Activated CD8-positive, alpha-beta memory T cell treated with anti-CD3 and anti-CD28 coated beads for 36 hours (primary cell): ENCODE measurements at regions not wholly inside any gene's neighbourhood (a gene's known extent, or its start where the extent isn't known, plus 50 kb on each side); places are given as distances from the start of the nearest gene placed in this dataset.

ENCODE experiments used
- CTCF ChIA-PET: fragments of 350-600 bp; sonication (Branson Sonifier 250); formaldehyde crosslinking; loops from one replicate; lab custom pipeline; 2021; ENCODE audit warnings: antibody characterized with exemption; lab: Charles Lee
- POLR2A ChIA-PET: fragments of 350-600 bp; sonication (Branson Sonifier 250); formaldehyde crosslinking; loops from one replicate; lab custom pipeline; 2021; ENCODE audit warnings: antibody characterized with exemption; lab: Charles Lee

DNA sequence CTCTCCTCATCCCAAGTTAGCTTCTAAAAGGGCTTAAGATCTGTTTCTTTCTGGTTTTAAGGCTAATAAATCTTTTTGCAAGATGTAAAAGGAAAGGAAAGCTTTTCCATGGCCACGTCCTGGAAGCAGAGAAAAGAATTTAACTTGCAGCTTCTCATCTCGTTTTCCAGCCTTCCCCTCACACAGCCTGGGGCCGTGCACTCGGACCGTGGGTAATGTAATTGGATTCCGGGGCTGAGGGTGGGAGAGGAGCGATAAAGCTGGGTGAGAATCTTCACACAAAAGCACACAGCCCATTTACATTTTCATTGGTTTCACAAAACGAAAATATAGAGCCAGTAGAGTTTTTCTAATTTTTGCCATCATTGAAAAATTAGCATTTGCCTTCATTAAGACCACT, 91.2 kb downstream of the IRX2 start:
- CTCF ChIA-PET = no interaction called here
- POLR2A ChIA-PET = no interaction called here

DNA sequence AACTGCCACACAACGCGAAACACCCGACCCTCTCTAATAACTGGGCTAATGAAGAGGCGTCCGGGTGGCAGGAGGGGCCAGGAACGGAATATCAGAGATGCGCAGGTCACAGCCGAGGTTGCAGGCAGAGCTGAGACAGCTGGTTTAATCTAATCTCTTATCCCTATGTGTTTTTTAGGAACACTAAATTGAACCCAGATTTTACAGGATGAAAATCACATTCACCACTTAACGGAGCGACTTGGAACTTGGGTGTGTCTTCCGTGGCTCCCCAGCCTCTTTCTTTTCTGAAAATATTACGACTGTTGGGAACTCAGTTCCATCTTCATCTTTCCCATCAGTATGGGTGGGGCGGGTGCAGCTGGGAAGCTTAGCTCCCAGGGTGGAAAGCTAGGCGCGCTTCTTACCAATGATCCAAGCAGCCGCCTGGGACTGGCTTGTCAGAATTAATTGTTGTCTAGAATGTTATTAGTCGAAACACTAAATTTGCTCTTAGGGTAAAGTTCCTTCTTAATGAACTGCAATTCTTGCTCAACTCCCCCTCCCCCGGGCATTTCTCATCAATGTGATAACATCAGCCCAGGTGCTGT, 92.5 kb downstream of the IRX2 start:
- ChIA-PET CTCF (no interaction called here), POLR2A (no interaction called here)

DNA sequence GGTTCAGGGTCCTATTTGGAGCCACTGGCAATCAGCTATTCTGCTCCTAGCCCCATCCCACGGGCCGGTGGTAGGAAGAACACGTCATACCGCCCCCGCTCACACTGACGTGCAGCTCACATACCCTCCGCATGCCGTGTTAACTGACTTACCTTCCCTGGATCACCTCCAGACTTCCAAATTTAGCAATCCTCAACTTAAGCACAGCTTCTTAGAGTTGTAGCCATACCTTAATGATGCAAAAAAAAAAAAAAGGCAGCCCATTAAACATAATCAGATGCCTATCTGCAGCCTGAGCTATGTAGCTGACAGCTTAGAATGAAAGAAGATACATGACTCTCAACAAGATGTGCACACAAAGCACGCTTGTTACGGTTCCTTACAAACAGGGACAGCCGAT, 93.0 kb downstream of the IRX2 start:
- CTCF ChIA-PET = no interaction called here
- POLR2A ChIA-PET = no interaction called here

DNA sequence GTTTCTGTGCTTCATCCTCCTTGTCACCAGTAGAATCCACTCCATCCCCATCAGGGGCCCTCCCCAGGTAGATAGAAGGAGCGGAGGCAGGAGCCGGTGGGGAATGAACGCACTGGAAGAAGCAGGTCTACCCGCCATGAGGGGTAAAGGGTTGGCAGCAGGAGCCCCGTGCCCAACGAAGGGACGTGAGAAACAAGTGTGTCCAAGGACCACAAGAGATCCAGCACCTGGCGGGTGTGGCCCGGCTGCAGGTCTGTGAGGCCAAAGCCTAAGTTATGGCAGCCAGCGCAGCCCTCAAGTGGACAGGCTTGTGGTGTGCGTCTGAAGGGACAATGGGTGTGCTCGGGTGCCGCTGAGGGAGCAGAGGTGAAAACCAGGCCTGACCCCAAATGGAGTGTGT, 94.3 kb downstream of the IRX2 start:
- ChIA-PET CTCF (no interaction called here), POLR2A (no interaction called here)

DNA sequence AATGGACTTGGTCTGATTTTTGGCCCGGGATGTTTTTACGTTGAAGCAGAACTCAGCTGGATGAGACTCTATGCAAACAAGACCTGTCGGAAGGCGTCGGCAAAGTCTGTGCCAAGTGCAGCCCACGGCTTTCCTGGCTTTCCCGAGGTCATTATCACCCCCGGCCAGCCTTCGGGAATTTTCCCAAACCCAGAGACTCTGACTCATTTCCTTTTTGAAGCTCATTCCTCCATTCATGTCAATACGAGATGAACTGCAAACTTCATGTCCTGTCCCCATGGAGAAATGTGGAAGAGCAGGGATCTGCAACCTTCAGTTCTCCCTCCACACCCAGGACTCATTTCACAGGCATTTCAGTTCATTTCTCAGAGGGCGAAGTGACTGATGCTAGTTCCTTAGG, 95.3 kb downstream of the IRX2 start:
- ChIA-PET POLR2A (no interaction called here), CTCF (no interaction called here)

DNA sequence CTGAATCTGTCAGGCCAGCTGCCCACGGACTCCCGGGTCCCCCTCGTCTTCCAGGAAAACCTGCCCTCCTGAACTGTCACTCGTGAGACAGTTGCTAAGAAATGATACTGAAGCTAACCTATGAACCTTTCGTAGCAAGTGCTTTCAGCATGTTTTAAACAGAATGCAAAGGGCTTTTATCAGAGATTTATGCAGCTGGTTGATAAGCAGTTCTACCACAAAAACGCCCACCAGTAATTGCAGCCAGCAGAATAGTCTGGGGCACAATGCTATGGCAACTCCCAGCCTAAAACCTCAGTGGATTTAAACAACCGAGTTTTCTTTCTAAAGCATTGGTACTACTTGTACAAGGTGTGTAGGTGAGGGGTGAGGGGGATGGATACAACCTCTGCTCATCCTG, 97.5 kb downstream of the IRX2 start:
- POLR2A ChIA-PET = no interaction called here
- CTCF ChIA-PET = no interaction called here

DNA sequence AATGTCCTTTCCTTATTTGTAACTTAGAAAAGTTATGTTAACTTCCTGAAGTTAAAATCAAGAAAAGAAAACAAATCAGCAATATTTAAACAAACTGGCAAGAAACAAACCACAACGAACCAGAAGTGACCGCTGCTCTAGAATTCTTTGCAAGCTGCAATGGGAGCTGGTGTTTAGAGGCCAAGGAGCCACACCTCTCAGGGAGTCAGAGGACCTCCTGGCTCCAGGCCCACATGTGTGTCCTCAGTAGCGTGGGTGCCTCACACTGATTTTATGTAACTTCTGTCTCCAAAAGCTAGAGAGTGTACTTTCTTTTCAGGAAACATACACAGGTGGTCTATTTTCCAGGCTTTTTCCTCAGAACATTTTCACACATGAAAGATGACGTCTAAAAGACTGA, 100.4 kb downstream of the IRX2 start:
- CTCF ChIA-PET = no interaction called here
- POLR2A ChIA-PET = no interaction called here

DNA sequence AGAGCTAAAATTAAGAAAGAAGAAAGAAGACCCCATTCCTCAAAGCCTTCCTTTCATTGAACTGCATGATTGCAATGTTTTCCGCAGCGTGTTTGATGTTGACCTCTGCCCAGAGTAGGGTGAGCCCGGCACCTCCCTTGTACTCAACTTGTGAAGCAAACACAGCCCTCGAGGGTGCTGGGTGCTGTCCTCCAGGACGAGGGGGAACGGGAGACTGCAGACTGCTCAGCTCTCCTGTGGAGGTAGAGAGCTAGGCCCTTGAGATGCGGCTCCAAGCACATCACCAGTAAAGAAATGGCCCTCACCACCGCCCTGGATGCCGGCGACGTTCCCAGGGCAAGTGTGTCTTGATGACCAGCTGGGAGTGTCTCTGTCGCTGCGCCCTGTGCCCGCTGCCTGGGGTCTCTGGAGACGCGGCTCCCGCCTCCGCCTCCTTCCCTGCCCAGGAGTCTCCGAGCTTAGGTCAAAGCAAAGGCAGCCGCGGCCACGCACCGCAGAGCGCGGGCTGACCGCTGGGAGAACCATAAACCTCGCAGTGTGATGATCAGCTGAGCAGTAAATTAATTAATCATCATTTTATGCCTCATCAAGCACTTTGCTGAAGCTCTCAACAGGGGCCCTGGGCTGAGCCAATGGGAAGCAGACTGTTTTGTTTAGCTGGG, 108.7 kb downstream of the IRX2 start:
- POLR2A ChIA-PET = no interaction called here
- CTCF ChIA-PET = no interaction called here

DNA sequence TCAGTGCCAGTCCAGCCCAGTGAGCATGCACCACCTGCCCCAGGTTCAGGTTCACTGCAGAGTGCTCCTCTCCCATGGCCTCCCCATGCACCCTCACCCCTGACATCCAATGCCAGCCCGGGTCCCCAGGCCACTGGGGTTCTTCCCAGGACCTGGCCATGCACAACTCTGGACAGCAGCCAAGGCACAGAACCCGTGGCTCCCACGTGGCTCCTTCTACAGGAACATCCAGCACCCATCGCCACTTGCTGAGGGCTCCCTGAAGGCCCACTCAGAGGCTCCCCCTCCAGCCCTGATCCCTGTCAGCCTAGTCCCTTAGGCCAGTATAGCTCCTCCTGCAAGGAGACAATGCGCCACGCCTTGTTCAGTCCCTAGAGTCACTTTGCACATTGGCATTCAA, 110.8 kb downstream of the IRX2 start:
- CTCF ChIA-PET = no interaction called here

DNA sequence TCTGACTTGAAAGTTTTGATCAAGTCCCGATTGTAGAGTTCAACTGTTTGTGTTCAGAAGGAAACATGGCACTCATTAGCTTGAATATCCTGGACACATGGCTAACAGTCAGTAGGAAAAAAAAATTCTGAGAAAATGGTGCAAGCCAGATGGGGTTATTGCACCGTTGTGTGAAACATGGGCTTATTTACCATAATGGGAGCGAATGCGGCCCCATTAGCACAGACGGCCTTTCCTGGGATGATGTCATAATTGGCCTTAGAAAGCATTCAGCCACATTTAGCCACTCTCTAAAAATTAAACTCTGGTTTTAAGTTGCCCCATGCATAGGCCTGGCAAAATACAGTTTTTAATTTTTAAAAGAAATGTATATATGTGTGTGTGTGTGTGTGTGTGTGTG, 112.1 kb downstream of the IRX2 start:
- POLR2A ChIA-PET = no interaction called here
- CTCF ChIA-PET = no interaction called here

More for the DNA sequence above, 110.8 kb downstream of the IRX2 start:
- POLR2A ChIA-PET = no interaction called here

DNA sequence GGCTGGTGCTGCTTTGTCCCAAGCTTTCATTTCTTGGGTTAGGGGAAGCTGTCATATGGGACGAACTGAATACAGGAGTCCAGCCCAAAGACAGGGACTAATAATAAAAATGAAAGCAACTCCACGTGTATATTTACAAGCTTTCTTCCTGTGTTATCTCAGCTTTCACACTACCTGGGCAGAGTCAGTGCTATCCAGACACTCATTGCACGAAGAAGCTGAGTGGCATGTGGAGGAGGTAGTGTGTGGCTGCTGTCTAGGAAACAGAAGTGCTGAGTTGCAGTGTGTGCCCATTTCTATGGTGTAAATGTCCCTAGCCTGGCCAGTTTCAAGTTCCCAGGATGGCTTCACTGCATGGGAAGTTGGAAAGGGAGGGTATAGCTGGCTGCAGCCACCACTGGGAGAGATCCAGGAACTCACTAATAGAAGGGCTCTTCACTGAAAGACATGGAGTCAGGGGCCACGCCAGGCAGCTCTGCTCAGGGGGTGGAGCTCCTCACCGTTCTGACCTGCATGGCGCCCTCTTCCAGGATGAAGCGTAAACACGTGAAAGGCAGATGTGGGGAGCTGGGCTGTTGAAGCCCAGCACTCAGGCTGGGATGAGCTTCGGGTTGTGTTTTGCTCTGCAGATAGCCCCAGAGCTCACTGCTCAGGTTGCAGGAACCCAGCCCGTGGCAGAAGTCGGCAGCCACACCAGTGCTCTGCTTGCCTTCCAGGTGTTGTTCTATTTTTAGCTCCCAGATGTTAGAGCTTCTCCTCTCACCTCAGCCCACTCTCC, 116.9 kb downstream of the IRX2 start:
- ChIA-PET POLR2A (no interaction called here), CTCF (no interaction called here)

DNA sequence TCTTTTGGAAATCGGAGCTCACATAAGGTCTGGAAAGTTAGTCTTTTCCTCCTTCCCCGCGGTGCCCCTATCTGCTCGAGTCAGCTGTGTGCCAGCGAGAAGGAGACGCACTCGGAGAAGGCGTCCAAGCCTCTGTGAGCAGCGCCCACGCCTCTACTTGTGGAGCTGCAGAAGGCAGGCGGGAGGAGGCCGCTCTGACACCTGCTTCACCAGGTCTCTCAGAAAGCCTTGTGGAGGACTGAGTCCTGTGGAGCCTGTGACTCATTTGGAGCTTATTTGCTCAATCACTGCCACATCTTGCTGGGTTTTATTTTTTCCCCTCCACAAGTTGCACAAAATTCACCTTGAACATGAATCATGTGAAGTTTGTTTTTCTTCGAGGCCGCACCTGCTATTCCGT, 117.5 kb downstream of the IRX2 start:
- CTCF ChIA-PET = no interaction called here
- POLR2A ChIA-PET = no interaction called here

DNA sequence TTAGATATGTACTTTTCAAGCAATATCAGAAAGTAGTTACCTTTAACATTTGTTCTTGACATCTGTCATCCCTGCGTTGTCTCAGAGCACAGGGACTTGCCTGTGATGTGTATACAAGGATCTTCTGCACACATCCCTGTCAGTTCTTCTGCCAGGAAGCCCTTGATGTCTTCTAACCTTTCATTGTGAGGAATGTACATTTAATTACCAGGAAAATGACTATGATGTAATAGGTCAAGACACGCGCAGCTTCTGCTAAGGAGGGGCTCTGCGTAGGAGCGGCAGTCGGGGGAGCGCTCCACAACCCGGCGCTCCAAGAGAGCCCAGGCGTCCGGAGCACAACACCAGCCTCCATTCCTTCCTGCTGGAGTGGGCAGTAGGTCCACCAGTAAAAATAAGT, 119.7 kb downstream of the IRX2 start:
- ChIA-PET POLR2A (no interaction called here), CTCF (no interaction called here)

DNA sequence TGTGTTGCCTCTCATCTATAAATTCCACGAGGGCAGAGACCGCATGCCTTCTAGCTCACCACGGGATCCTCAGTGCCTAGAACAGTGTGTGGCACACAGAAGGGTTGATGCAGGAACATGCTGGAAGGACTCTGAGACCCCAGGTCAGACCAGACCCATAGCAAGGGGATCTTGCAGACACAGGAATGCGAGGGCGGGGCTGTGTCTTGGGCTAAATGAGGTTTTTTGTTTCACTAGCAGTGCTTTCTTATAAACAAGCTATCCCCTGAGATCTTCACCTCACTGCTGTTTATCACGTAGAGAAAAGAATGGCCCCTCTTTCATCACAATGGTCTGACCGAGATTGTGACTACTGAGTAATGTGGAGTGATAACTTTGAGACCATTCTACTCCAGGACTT, 122.4 kb downstream of the IRX2 start:
- ChIA-PET CTCF (no interaction called here), POLR2A (no interaction called here)

DNA sequence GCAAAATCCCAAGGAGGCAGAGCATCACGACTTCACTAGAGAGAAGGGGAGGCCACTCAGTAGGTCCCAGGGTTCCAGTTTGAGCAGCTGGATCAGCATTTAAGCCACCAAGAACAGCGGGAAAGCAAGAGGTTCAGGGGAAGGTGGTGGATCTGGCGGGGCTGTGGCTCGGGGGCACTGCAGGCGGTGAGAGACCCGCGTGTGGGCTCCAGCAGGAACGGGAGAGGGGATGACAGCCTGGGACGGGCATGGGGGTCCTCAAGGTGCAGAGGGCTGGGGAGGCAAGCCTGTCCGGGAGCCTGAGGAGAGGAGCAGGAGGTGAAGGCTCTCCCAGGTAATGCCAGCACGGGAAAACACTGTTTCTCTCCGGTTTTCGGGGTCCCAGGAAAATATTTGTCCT, 123.6 kb downstream of the IRX2 start:
- POLR2A ChIA-PET = no interaction called here
- CTCF ChIA-PET = no interaction called here

DNA sequence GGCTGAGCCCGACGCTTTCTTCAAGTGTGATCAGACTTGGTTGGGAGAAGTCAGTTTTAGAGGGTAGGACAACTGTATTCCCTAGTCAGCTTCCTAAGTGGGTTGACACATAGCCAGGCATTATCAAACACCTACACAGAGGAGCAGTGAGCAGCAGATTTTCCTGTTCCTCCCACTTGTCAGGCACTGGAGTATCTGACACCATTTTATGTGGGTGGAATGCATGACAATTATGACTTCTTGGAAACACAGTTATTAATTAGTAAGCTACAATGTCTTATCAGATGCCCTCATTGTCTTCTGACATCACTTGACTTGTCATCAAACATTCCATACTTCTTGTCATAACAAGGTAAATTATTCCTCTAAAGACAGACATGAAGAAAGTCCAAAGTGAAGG, 124.9 kb downstream of the IRX2 start:
- POLR2A ChIA-PET = no interaction called here
- CTCF ChIA-PET = no interaction called here

DNA sequence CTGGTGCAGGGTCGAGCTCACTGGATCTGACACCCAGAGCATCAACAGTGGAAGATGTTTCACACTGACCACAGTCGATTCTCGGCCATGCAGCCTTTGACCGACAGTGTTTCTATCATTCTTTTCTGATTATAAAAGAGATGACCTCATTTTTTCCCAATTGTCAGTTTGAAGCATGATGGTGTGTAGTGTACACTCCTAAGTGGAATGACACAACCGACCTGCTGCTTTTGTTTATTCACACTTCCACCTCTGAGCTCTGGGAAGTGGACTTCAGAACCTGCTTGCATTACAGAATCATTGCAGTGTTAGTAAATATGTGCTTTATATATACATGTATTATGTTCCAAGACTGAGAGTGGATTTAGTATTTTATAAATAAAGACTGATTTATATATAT, 128.6 kb downstream of the IRX2 start:
- ChIA-PET CTCF (no interaction called here), POLR2A (no interaction called here)

DNA sequence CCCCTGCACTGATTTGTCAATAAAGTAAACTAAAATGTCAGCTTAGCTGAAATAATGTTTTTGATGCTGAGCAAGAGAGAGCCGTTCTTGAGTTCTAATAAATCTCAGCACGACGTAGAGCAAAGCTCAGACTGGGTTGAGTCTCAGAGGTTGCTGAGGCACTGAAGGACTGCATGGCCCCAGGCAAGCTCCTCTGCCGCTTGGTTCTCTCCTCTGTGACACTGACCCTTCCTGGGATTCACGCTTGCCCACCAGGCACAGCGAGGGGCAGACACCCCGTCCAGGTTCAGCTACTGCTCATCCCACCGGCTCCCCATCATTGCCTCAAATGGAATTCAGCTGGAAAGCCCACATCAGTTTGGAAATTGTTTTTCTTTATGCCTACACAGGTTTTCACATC, 129.8 kb downstream of the IRX2 start:
- ChIA-PET POLR2A (no interaction called here), CTCF (no interaction called here)

DNA sequence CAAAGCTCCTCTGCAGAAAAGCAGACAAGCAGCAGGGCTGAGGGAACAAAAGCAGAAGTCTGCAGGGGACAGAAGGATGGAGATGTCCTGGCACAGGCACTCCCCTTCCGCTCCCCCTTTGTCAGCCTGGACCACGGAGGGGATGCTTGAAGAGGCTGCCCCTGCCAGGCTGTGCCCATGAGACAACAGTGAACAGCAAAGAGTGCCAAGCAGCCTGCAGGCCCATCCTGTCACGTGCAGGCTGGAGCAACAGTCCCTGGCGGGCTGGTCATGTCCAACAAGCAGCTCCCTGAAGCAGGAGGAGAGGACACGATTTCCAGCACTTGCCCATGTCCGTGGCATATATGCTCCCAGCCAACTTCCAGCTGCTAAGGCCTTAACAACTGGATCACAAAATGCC, 132.3 kb downstream of the IRX2 start:
- POLR2A ChIA-PET = no interaction called here
- CTCF ChIA-PET = interaction anchor here (0.7 kb wide), 1 partner anchor 1874 kb away, joined by 4 read pairs; no protein-coding TSS in a partner anchor

DNA sequence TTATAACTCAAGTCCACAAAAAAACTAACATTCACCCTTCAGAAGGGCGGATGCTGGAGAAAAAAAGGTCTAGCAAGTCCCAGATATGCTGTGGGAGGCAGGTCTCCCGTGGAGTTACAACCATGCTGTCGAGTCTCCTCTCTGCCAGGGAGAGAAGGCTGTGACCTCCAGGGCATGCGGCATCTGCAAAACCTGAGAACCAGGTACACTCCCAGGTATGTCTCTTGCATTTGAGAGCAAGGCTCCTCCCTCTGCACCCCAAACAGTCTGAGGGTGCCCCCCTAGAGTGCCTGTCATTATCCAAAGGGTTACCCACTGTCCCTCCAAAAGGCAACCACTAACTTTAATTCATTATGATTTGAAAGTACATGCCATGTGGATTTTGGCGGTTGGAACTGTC, 134.0 kb downstream of the IRX2 start:
- CTCF ChIA-PET = no interaction called here
- POLR2A ChIA-PET = no interaction called here

DNA sequence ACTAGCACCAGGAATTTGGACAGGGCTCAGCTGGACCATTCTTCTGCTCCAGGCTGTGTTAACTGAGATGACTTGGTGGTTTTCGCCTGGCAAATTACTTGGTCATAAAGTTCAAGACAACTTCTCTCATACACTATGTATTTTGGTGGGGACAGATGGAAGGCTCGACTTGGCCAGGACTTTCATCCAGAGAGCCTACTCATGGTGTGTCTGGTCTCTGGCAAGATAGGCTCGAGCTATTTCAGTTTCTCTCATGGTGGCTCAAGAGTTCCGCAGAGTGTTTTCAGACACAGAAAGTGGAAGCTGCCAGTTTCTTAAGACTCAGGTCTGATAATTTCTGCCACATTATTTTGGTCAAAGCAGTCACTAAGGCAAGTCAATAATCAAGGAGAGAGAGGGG, 135.6 kb downstream of the IRX2 start:
- POLR2A ChIA-PET = no interaction called here
- CTCF ChIA-PET = no interaction called here
